ENCODE measurements at regions not wholly inside any gene's neighbourhood (a gene's known extent, or its start where the extent isn't known, plus 50 kb on each side); places are given as distances from the start of the nearest gene placed in this dataset.

DNA sequence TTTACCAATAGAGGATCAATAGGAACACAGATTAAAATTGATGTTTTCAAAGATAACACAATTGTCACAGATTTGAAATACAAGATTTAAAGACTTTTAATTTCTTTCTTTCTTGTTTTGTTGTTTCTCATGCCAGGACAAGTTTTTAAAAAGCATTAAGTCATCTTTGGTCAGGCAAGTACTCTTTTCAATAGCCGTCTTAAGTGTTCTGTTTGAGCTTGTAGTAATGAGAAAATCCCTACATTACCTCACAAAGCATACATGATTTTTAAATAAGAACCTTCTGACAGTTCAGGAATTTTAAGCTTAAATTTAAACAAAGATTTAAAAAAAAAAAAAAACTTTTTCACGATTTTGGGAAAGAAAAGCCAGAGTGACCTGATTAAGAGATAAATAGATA lies 216.3 kb upstream of the PRR20A start:
- H3K27me3 Mint-ChIP-seq = no peaks in the 10 kb centered on the region
- no peaks in the 10 kb centered on the region for H3K9me3 Mint-ChIP-seq
- H3K36me3 Mint-ChIP-seq = no peaks in the 10 kb centered on the region
- H3K4me1 Mint-ChIP-seq (ENCODE audit: unreplicated experiment) = no peaks in the 10 kb centered on the region
- H3K4me3 Mint-ChIP-seq = no peak overlapping the region
- DNase-seq (ENCODE audit: extremely low spot score, unreplicated experiment) = no peak
- no peak for TF ChIP-seq CTCF (conservative IDR thresholded peaks at IDR 0.05)
- no peak overlapping the region for H3K27ac Mint-ChIP-seq

- Mint-ChIP-seq H3K36me3 (no peaks in the 10 kb centered on the region), H3K4me1 (ENCODE audit: unreplicated experiment) (no peaks in the 10 kb centered on the region), H3K4me3 (no peak overlapping the region), H3K27ac (no peak overlapping the region), H3K9me3 (no peaks in the 10 kb centered on the region), H3K27me3 (no peaks in the 10 kb centered on the region)
- DNase-seq (ENCODE audit: extremely low spot score, unreplicated experiment) = no peak
- no peak for TF ChIP-seq CTCF (conservative IDR thresholded peaks at IDR 0.05)
Observed at GRCh38 chr13:56932104-56932503, 208.6 kb upstream of the PRR20A start.

DNA sequence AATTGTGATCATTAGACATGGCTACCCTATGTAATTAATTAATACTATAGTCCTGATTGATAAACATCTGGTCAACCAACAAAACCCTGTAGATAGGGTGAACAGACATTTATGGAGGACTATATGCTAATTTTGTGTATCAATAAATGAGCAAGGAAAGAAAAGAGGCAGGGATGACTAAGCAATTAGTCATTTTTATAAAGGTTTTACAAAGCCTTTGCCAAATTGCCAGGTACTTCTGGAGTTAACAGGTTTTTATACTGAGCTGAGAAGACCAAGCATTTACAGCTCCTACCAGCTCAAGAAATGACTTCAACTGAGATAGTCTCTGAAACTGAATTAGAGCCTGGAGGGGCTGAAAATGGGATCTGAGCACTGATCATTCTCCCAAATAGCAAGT lies 186.8 kb upstream of the PRR20A start:
- H3K27ac Mint-ChIP-seq = no peak overlapping the region
- no peak for TF ChIP-seq CTCF (conservative IDR thresholded peaks at IDR 0.05)
- no peaks in the 10 kb centered on the region for H3K36me3 Mint-ChIP-seq
- no peak for DNase-seq (ENCODE audit: extremely low spot score, unreplicated experiment)
- no peaks in the 10 kb centered on the region for H3K4me1 Mint-ChIP-seq (ENCODE audit: unreplicated experiment)
- H3K9me3 Mint-ChIP-seq = no peaks in the 10 kb centered on the region
- no peaks in the 10 kb centered on the region for H3K27me3 Mint-ChIP-seq
- no peak overlapping the region for H3K4me3 Mint-ChIP-seq

DNA sequence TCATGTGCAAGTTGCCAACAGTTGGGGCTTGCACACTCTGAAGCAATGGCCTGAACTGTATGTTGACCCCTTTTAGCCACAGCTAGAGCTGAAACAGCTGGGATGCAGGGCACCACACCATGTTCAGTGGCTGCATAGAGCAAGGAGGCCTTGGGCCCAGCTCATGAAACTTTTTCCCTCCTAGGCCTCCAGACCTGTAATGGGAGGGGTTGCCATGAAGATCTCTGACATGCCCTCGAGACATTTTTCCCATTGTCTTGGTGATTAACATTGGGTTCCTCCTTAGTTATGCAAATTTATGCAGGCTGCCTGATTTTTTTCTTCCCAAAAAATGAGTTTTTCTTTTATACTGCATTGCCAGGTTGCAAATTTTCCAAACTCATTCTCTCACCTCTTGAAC lies 165.1 kb upstream of the PRR20A start:
- H3K9me3 Mint-ChIP-seq = peaks cover 5% of the 10 kb centered on the region
- H3K36me3 Mint-ChIP-seq = no peaks in the 10 kb centered on the region
- DNase-seq (ENCODE audit: extremely low spot score, unreplicated experiment) = no peak
- H3K27ac Mint-ChIP-seq = no peak overlapping the region
- H3K4me1 Mint-ChIP-seq (ENCODE audit: unreplicated experiment) = no peaks in the 10 kb centered on the region
- no peak overlapping the region for H3K4me3 Mint-ChIP-seq
- no peak for TF ChIP-seq CTCF (conservative IDR thresholded peaks at IDR 0.05)
- no peaks in the 10 kb centered on the region for H3K27me3 Mint-ChIP-seq

DNA sequence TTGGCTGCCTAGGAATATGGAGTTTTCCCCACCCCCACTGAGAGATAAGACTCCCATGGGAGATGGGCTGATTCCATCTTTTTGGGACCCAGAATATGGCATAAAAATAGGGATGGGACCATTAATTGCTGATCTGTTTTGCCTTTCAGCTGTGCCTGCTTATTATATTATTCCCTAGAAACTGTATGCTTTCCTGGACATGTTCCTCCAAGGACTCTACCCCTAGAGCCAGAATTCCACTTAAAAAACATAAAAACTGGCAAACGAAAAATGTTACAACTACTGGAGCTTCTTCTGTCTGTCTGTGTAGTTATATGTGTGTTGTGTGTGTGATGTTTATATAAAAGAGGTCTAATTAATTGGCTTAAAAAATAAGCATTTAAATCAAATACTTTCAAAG lies 159.9 kb upstream of the PRR20A start:
- DNase-seq (ENCODE audit: extremely low spot score, unreplicated experiment) = no peak
- no peak overlapping the region for H3K27ac Mint-ChIP-seq
- no peaks in the 10 kb centered on the region for H3K36me3 Mint-ChIP-seq
- TF ChIP-seq CTCF (conservative IDR thresholded peaks at IDR 0.05) = no peak
- H3K4me1 Mint-ChIP-seq (ENCODE audit: unreplicated experiment) = no peaks in the 10 kb centered on the region
- no peaks in the 10 kb centered on the region for H3K27me3 Mint-ChIP-seq
- peaks cover 3% of the 10 kb centered on the region for H3K9me3 Mint-ChIP-seq
- no peak overlapping the region for H3K4me3 Mint-ChIP-seq

- TF ChIP-seq CTCF (conservative IDR thresholded peaks at IDR 0.05) = no peak
- no peak overlapping the region for H3K4me3 Mint-ChIP-seq
- H3K9me3 Mint-ChIP-seq = peaks cover 3% of the 10 kb centered on the region
- no peak for DNase-seq (ENCODE audit: extremely low spot score, unreplicated experiment)
- no peaks in the 10 kb centered on the region for H3K27me3 Mint-ChIP-seq
- no peaks in the 10 kb centered on the region for H3K36me3 Mint-ChIP-seq
- no peaks in the 10 kb centered on the region for H3K4me1 Mint-ChIP-seq (ENCODE audit: unreplicated experiment)
- H3K27ac Mint-ChIP-seq = no peak overlapping the region
Observed at GRCh38 chr13:56986121-56986520, 154.6 kb upstream of the PRR20A start.

All from type B pancreatic cell (in vitro differentiated cells).